ENCODE measurements at regions not wholly inside any gene's neighbourhood (a gene's known extent, or its start where the extent isn't known, plus 50 kb on each side); places are given as distances from the start of the nearest gene placed in this dataset.

- TF ChIP-seq SPI1 (IDR thresholded peaks at IDR 0.05; ENCODE audit: borderline replicate concordance, low read depth) (no peak), POLR2AphosphoS5 (IDR thresholded peaks at IDR 0.05; ENCODE audit: low read depth) (no peak), GABPA (IDR thresholded peaks at IDR 0.05; ENCODE audit: low read depth) (no peak)
- TF ChIP-seq, protein P1, sequence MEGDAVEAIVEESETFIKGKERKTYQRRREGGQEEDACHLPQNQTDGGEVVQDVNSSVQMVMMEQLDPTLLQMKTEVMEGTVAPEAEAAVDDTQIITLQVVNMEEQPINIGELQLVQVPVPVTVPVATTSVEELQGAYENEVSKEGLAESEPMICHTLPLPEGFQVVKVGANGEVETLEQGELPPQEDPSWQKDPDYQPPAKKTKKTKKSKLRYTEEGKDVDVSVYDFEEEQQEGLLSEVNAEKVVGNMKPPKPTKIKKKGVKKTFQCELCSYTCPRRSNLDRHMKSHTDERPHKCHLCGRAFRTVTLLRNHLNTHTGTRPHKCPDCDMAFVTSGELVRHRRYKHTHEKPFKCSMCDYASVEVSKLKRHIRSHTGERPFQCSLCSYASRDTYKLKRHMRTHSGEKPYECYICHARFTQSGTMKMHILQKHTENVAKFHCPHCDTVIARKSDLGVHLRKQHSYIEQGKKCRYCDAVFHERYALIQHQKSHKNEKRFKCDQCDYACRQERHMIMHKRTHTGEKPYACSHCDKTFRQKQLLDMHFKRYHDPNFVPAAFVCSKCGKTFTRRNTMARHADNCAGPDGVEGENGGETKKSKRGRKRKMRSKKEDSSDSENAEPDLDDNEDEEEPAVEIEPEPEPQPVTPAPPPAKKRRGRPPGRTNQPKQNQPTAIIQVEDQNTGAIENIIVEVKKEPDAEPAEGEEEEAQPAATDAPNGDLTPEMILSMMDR (IDR thresholded peaks at IDR 0.05; ENCODE audit: insufficient read depth, low read length): no peak
- TF ChIP-seq, protein P2, sequence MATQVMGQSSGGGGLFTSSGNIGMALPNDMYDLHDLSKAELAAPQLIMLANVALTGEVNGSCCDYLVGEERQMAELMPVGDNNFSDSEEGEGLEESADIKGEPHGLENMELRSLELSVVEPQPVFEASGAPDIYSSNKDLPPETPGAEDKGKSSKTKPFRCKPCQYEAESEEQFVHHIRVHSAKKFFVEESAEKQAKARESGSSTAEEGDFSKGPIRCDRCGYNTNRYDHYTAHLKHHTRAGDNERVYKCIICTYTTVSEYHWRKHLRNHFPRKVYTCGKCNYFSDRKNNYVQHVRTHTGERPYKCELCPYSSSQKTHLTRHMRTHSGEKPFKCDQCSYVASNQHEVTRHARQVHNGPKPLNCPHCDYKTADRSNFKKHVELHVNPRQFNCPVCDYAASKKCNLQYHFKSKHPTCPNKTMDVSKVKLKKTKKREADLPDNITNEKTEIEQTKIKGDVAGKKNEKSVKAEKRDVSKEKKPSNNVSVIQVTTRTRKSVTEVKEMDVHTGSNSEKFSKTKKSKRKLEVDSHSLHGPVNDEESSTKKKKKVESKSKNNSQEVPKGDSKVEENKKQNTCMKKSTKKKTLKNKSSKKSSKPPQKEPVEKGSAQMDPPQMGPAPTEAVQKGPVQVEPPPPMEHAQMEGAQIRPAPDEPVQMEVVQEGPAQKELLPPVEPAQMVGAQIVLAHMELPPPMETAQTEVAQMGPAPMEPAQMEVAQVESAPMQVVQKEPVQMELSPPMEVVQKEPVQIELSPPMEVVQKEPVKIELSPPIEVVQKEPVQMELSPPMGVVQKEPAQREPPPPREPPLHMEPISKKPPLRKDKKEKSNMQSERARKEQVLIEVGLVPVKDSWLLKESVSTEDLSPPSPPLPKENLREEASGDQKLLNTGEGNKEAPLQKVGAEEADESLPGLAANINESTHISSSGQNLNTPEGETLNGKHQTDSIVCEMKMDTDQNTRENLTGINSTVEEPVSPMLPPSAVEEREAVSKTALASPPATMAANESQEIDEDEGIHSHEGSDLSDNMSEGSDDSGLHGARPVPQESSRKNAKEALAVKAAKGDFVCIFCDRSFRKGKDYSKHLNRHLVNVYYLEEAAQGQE (IDR thresholded peaks at IDR 0.05; ENCODE audit: insufficient replicate concordance, low read depth): no peak
- Histone ChIP-seq H3K27ac (replicated peaks) (no peak overlapping the region), H3K27me3 (ENCODE audit: insufficient read depth, poor library complexity, severe bottlenecking) (no peaks in the 10 kb centered on the region), H3K4me3 (replicated peaks; ENCODE audit: insufficient read depth, low read length) (no peak overlapping the region)
- DNase-seq (ENCODE audit: low read depth in 1 of 2, low spot score in 1 of 2): no peak
These were observed 1503.0 kb downstream of the KCNT2 start for GRCh38 chr1:195105281-195105680.

DNA sequence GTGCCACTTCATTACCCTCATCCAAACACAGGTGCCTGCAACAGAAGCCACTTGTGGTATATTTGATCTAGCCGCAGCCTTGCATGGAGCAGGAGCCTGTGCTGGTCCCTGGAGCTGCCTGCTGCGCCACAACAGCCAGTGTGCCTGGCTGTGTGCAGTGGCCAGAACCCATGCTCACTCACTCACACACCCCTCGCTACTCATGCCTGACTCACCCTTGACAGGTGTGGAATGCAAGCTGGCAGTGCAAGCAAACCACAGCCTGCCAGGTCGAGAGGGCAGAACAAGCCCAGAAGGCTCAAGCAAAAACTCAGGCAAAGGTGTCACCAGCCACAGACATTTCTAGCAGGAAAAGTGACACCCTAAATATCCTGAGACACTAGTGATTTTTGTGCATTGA lies 1510.9 kb downstream of the KCNT2 start:
- no peak overlapping the region for H3K4me3 ChIP-seq (replicated peaks; ENCODE audit: insufficient read depth, low read length)
- TF ChIP-seq, protein P1 (IDR thresholded peaks at IDR 0.05; ENCODE audit: insufficient read depth, low read length): no peak
- no peak for TF ChIP-seq POLR2AphosphoS5 (IDR thresholded peaks at IDR 0.05; ENCODE audit: low read depth)
- TF ChIP-seq, protein P2 (IDR thresholded peaks at IDR 0.05; ENCODE audit: insufficient replicate concordance, low read depth): no peak
- no peak for DNase-seq (ENCODE audit: low read depth in 1 of 2, low spot score in 1 of 2)
- H3K27me3 ChIP-seq (ENCODE audit: insufficient read depth, poor library complexity, severe bottlenecking): no peaks in the 10 kb centered on the region
- no peak overlapping the region for H3K27ac ChIP-seq (replicated peaks)

- Histone ChIP-seq H3K4me3 (replicated peaks; ENCODE audit: insufficient read depth, low read length) (no peak overlapping the region), H3K27ac (replicated peaks) (no peak overlapping the region), H3K27me3 (ENCODE audit: insufficient read depth, poor library complexity, severe bottlenecking) (no peaks in the 10 kb centered on the region)
- TF ChIP-seq GABPA (IDR thresholded peaks at IDR 0.05; ENCODE audit: low read depth): no peak
- TF ChIP-seq, protein P1 (IDR thresholded peaks at IDR 0.05; ENCODE audit: insufficient read depth, low read length): no peak
- no peak for TF ChIP-seq SPI1 (IDR thresholded peaks at IDR 0.05; ENCODE audit: borderline replicate concordance, low read depth)
- TF ChIP-seq, protein P2 (IDR thresholded peaks at IDR 0.05; ENCODE audit: insufficient replicate concordance, low read depth): no peak
- no peak for TF ChIP-seq POLR2AphosphoS5 (IDR thresholded peaks at IDR 0.05; ENCODE audit: low read depth)
- no peak for DNase-seq (ENCODE audit: low read depth in 1 of 2, low spot score in 1 of 2)
These were observed 1512.2 kb downstream of the KCNT2 start for GRCh38 chr1:195096051-195096521.

Data from HL-60 (cell line).